Kidney glomerular epithelial cell (primary cell): ENCODE measurements at regions not wholly inside any gene's neighbourhood (a gene's known extent, or its start where the extent isn't known, plus 50 kb on each side); places are given as distances from the start of the nearest gene placed in this dataset.
A peak's percentile ranks its signal among the peaks of the same experiment; 100 is the strongest.
"Not testable (repeated sequence)": the region's sequence is repeated elsewhere in the genome, so short reads cannot be mapped to it uniquely, and the experiment has no call there.

Experiments
- DNase-seq: peaks from one replicate; lab custom pipeline; 2025; lab: John Stamatoyannopoulos, UW

GRCh38 chr17:68141050-68141449 is 105.5 kb downstream of the KPNA2 start:
- DNase-seq = no peak

- no peak for DNase-seq
These were observed 105.2 kb upstream of the AMZ2 start for GRCh38 chr17:68142595-68142994.

GRCh38 chr17:68143425-68143824 is 104.4 kb upstream of the AMZ2 start:
- no peak for DNase-seq

GRCh38 chr17:68145088-68145487 is 102.8 kb upstream of the AMZ2 start:
- DNase-seq = no peak

- no peak for DNase-seq
These were observed 98.9 kb upstream of the AMZ2 start for GRCh38 chr17:68148936-68149335.

GRCh38 chr17:68152161-68152571 is 95.7 kb upstream of the AMZ2 start:
- DNase-seq = no peak

GRCh38 chr17:68155692-68156091 is 92.2 kb upstream of the AMZ2 start:
- DNase-seq = no peak

- no peak for DNase-seq
These were observed 86.0 kb upstream of the AMZ2 start for GRCh38 chr17:68161644-68162428.

- DNase-seq = not testable (repeated sequence)
These were observed 79.3 kb upstream of the AMZ2 start for GRCh38 chr17:68168273-68169164.

GRCh38 chr17:68169165-68169821 is 78.5 kb upstream of the AMZ2 start:
- not testable (repeated sequence) for DNase-seq

- no peak for DNase-seq
These were observed 78.0 kb upstream of the AMZ2 start for GRCh38 chr17:68169840-68170239.

GRCh38 chr17:68170246-68170645 is 77.6 kb upstream of the AMZ2 start:
- DNase-seq = no peak

- DNase-seq = peak; percentile 50
These were observed 75.3 kb upstream of the AMZ2 start for GRCh38 chr17:68172461-68172954.

- DNase-seq = no peak
These were observed 72.4 kb upstream of the AMZ2 start for GRCh38 chr17:68175416-68175815.

- DNase-seq = no peak
These were observed 71.9 kb upstream of the AMZ2 start for GRCh38 chr17:68175905-68176304.

GRCh38 chr17:68176718-68177117 is 71.1 kb upstream of the AMZ2 start:
- DNase-seq = no peak

- DNase-seq = no peak
These were observed 69.0 kb upstream of the AMZ2 start for GRCh38 chr17:68178831-68179230.

- DNase-seq = no peak
These were observed 68.5 kb upstream of the AMZ2 start for GRCh38 chr17:68179236-68179925.

- no peak for DNase-seq
These were observed 67.9 kb upstream of the AMZ2 start for GRCh38 chr17:68179926-68180285.

GRCh38 chr17:68182011-68182306 is 65.9 kb upstream of the AMZ2 start:
- DNase-seq = no peak

GRCh38 chr17:68182940-68183551 is 64.8 kb upstream of the AMZ2 start:
- no peak for DNase-seq

GRCh38 chr17:68184141-68184571 is 63.7 kb upstream of the AMZ2 start:
- DNase-seq = no peak
